NCI-H526 treated with DMSO at 0.1 percent for 48 hours (cell line): ENCODE measurements at regions not wholly inside any gene's neighbourhood (a gene's known extent, or its start where the extent isn't known, plus 50 kb on each side); places are given as distances from the start of the nearest gene placed in this dataset.

Experiments
- DNase-seq: peaks from one replicate; lab custom pipeline; 2025; lab: John Stamatoyannopoulos, UW

DNA sequence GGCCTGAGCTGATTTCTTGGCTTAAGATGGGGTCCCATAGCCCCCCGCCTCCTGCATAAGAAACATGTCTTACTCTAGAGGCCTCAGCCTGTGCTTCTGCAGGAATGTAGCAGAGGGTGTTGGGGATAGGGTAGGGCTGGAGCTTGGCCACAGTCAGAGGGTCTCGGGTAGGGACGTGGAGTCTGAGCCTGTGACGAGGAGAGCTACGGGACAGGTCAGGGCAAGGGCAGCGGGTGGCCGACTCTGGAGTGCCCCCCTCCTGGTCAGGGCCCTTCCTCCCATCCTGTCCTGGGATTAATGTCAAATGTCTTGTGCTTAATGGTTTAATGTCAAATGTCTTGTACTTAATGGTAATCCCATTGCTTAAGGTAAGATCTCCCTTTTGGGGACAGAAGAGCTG is 130.4 kb downstream of the GLI2 start:
- no peak for DNase-seq

DNA sequence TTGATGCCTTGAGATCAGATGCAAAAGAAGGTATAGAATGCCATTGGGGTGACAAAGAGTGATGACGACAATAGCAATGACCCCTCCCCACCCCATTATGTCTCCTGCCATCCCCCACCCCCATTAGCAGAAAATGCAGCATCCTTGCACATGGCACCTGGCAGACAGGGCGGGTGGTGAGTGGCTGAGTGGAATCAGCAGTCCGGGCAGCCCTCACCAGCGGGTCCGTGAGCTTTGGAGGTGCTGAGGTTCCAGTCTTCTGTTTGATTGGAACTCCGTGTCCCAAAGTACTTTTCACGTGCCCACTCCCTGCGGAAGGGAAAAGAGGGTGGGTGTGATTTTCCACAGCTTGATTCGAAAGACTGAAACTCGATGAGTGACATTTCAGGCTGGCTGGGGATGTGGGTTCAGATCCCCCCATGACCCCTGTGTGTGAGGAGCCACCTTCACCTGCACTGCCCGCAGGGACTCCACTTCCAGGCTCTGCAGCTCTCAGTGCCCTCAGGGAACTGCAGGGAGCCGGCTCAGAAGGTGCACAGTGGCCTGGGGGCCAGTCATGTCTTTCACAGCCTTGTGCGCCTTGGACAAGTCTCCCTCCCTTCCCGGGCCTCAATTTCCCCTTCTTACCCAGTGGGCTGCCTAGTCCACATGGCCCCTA is 130.9 kb downstream of the GLI2 start:
- no peak for DNase-seq

GRCh38 chr2:120867290-120868241 is 131.9 kb downstream of the GLI2 start:
- DNase-seq, result no peak

DNA sequence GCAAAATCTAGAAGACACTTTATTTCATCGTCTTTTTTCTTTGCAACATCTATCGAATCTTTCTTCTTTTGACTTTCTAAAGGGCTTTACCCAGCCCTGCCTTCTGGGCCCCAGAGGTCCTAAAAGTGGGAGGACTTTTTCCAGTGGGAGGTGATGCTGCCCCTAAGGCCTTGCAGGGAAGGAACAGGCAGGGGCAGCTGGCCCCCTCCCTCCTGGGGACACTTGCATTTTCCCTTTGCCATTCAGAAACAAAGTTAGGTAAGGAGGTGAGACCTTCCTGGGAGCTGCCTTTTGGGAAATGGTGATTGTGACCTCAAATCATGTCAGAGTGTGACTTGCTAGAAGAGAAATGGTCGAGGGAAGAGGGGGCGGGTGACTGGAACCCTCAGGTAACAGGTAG is 132.7 kb downstream of the GLI2 start:
- DNase-seq, result no peak

GRCh38 chr2:120869036-120869729 is 133.5 kb downstream of the GLI2 start:
- no peak for DNase-seq

GRCh38 chr2:120869730-120870466 is 134.2 kb downstream of the GLI2 start:
- no peak for DNase-seq

DNA sequence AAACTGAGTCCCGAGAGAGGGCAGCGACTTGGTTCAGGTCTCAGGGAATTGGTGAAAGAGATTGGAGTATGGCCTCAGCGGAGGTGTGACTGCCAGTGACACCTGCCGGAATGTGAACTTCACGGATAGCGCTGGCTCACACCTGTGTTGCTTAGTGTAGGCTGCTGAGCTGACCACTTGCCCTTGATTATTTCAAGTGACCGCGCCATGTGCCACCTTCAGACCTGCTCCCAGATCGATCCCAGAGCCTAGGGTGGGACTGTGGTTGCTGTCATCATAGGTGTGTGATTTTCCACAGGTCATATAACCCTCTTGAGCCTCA is 134.8 kb downstream of the GLI2 start:
- DNase-seq, result no peak

DNA sequence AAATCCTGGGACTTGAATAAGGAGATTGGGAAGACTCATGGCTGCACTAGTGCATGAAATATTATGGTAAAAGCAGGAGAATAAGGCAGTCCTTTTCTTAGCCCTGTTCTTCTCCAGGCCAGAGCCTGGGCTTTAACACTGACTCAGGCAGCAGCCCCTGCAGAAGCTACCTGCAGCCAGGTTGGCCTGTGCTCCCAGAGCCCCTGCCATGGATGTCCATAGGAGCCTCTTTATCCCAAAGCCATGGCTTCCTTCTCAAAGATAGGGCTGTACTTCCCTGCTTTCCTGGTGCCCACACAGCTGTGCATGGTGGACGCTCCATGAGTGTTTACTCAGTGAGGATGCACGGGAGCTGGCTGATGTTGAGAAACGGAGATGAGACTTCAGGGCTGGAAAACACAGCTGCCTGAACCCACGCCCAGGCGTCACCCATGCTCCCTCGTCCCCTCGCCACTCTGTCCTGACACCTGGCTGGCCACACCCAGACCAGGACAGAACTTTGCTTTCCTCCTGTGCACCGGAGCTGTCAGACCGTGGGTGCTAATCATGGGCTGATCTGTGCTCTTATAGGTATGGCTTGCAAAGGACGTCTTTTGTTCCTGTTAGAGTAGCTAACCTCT is 135.5 kb downstream of the GLI2 start:
- DNase-seq, result no peak

DNA sequence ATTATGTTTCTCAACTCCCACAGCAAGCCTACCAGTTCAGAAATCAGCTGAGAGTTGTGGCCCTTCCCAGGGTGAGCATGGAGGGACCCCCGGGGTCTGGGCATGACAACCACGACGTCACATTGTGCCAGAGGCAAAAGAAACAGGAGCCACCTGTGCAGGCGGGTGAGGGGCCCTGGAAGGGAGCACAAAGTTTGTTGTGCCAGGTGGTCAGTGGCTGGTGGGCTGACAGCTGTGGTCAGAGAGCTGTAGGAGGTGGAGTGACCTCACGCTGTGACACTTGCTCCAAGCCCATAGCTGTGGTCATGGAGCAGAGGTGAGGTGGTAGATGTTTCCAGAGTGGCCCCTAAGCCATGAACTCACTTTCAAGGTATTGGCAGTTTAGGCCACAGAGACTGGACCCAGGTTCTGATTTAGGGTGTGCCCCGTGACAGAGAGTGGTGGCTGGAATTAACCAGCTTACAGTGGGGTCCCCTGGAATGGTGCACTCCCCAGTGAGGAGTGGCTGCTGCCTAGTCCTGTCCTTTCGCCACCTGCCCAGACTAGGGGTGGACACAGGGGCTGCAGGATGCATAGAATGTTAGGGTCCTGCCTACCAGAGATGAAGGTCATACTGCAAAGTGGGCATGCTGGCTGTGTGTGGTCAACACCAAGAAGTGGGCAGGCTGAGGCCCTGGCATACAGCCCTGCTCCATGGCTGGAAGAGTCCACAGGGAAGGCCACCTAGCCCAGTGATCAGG is 136.4 kb downstream of the GLI2 start:
- DNase-seq, result no peak

DNA sequence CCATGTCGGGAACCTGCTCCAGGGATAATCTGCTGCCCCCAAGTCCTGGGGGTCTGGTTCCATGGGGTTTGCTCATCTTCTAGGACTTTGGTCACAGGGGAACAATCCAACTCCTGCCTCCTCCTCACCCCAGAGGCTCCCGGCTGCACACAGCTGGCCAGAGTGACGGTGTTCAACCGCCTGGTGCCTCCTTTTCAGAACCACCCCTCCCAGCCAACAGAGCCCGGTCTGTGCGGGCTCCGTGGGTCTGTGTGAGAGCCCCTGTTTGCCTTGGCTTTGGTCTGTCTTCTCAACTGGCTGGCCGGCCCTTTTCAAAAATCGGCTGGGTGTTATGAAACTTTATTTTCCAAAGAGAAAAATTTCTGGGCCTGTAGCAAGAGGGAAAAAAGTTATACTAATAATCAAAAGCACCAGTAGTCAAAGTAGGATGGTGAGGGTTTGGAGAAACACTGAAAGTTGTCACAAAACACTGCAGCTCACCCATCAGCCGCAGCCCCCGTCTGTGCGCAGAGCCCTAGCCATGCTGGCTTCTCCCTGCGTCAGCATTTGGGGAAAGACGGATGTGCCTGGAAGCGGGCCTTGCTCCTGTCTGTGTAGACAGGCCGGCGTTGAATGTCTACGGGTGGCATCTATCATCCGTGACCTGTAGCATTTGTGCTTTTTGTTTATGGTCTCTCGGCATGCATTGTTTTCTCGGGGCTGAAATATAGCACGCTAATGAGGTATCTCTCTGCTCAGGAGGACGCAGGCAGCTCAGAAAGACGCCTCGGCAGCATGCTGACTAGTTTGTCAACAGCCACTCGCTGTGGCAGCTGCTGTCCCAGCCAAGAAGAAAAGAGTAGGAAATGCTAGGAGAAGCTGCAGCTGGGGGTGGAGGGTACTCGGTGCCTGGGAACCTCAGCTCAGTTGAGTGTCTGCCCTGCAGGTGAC is 138.6 kb downstream of the GLI2 start:
- DNase-seq, result no peak

- DNase-seq, result no peak
Measured at GRCh38 chr2:120874888-120875275, 139.2 kb downstream of the GLI2 start.

DNA sequence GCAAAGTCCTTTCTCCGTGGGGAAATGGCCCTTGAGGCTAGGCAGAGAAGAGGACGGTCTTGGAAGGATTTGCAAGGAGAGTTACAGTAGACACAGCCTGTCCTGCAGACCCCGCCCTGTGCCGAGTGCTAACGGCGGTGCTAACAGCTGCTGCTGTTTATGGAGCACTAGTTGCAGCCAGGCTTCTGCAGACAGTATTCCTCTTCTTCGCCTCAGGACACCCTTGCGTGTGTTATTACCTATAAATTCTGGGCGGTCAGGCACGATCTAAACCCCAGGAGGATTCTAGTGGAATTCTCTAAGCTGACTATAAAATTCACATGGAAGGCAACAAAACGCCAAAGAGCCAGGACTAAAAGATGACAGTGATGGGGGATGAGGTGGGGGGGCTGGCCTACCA is 139.8 kb downstream of the GLI2 start:
- no peak for DNase-seq

- no peak for DNase-seq
Measured at GRCh38 chr2:120876526-120877280, 141.0 kb downstream of the GLI2 start.

DNA sequence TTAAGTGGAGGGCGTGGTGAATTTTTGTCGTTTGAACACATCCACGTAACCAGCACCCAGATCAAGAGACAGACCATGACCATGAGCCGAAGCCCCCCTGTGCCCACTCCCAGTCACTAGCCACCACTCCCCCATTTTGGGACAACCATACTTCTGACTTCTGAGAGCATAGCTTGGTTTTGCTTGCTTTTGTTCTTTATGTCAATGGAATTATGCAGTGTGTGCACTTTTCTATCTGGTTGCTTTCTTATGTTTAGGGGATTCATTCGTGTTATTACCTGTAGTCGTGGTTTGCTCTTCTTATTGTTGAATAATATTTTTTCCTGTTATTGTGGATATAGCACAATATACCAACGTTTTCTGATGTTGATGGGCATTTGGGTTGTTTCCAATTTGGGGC is 141.7 kb downstream of the GLI2 start:
- DNase-seq, result no peak

- DNase-seq, result no peak
Measured at GRCh38 chr2:120878970-120879369, 143.3 kb downstream of the GLI2 start.

GRCh38 chr2:120879431-120880295 is 144.0 kb downstream of the GLI2 start:
- no peak for DNase-seq

DNA sequence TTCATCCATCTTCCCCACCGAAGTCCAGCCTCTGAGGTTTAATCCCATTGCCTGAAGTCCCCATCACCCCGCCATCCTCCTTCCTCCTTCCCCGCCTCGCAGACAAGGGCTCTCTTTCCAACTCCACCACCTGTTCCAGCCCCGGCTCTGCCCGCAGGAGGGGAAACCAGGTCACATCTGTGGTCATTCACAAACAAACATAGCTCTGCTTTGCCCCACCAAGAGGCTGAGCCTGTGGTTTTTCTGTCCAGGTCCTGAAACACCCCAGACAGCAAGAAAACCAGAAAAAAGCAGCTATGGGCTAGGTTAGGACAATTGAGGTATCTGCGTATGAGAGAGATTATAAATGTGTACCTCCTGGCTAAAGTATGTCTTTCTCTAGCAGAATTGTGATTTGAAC is 144.7 kb downstream of the GLI2 start:
- DNase-seq, result no peak
